ENCODE measurements at regions not wholly inside any gene's neighbourhood (a gene's known extent, or its start where the extent isn't known, plus 50 kb on each side); places are given as distances from the start of the nearest gene placed in this dataset.

GRCh38 chr4:162706051-162706450 lies 460.6 kb downstream of the NAF1 start:
- no peak for DNase-seq (ENCODE audit: insufficient read length, low spot score)
- FAIRE-seq = no peak

GRCh38 chr4:162705130-162705803 lies 461.4 kb downstream of the NAF1 start:
- no peak for TF ChIP-seq POLR2A (IDR thresholded peaks at IDR 0.05; ENCODE audit: low read depth, low read length)
- DNase-seq (ENCODE audit: insufficient read length, low spot score) (no peak), FAIRE-seq (no peak)

More at GRCh38 chr4:162706051-162706450, 460.6 kb downstream of the NAF1 start:
- no peak for TF ChIP-seq POLR2A (IDR thresholded peaks at IDR 0.05; ENCODE audit: low read depth, low read length)

DNA sequence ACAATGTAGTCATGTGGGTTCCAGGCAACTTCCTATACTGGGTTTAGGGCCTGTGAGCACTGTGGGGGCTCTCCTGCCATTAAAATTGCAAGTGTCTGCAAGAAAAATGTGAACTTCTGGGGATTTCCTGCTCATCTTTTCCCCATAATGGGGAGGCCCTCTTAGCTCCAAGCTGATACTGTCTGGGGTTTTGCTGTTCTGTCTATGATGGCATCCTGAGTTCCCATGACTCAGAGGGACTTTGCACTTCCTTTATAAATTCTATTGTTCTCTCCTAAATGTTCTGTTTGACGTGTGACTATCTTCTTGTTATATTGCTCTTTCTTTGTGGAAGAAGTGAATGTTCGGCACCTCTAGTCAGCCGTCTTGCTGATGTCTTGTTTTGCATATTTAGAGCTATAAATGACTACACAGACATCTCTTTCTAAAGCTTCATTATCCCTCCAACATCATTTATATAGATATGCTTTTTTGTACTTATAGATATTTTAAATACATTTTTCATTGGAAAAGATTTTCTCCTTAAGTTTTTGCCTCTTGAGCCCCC lies 465.8 kb downstream of the NAF1 start:
- FAIRE-seq = no peak
- no peak for DNase-seq (ENCODE audit: insufficient read length, low spot score)
- no peak for TF ChIP-seq POLR2A (IDR thresholded peaks at IDR 0.05; ENCODE audit: low read depth, low read length)

DNA sequence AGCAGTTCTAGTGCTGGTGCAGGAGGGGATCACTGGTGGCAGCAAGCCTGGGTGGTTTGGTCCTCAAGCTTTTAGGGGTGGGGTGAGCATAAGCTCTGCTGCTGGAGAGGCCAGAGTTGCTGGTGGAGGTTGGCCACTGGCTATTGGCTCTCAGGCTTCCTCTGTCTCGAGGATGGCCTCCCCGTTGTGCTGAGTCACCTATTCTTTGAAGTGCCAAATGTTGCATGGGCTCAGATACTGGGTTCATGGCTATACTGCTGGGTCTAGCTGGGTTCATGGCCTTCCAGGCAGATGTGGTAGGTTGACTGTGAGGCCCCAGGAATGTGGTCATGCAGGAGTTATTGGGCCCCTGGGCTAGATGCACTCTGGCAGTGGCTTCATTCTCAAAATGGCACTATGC lies 466.3 kb downstream of the NAF1 start:
- FAIRE-seq (no peak), DNase-seq (ENCODE audit: insufficient read length, low spot score) (no peak)
- TF ChIP-seq POLR2A (IDR thresholded peaks at IDR 0.05; ENCODE audit: low read depth, low read length) = no peak

DNA sequence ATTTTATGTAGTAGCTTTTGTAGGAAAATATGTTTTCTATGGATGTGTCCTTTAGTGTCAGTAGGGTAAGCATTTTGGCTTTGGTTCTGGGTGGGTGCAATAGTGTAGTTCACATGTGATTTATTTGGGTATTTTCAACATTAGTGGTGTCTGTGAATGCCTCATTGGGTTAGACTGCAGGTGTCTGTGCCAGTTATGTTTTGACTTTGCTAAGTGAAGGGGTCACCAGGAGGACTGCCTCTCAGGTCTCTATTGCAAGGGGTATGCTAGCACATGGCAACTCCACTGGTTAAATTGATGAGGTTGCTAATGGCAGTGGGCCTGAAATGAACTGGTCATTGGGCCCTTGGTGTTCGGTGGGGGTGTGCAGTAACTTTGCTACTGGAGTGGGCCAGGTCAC lies 467.1 kb downstream of the NAF1 start:
- TF ChIP-seq POLR2A (IDR thresholded peaks at IDR 0.05; ENCODE audit: low read depth, low read length) = no peak
- DNase-seq (ENCODE audit: insufficient read length, low spot score) (no peak), FAIRE-seq (no peak)

DNA sequence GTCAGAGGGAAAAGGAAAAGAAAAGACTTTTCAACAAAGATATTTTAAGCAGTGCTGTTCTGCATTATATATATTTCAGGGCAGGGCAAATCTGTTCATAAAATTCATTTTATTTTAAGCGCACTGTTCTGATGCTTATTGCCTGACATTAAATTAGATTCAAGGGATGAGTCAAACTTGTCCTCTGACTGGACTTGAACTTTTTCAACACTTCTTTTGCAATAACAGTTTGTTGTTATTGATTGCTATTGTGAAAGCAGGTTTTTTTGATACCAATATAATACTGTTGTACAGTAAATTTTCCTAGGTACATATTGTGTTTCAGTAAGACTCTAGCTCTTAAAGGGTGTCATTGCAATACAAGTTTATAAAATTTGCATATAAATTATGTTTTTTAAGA lies 481.3 kb downstream of the NAF1 start:
- no peak for FAIRE-seq
- no peak for DNase-seq (ENCODE audit: insufficient read length, low spot score)
- TF ChIP-seq POLR2A (IDR thresholded peaks at IDR 0.05; ENCODE audit: low read depth, low read length) = no peak

- no peak for FAIRE-seq
- DNase-seq (ENCODE audit: insufficient read length, low spot score) = no peak
- TF ChIP-seq POLR2A (IDR thresholded peaks at IDR 0.05; ENCODE audit: low read depth, low read length) = no peak
Observed at GRCh38 chr4:162684998-162685397, 481.7 kb downstream of the NAF1 start.

DNA sequence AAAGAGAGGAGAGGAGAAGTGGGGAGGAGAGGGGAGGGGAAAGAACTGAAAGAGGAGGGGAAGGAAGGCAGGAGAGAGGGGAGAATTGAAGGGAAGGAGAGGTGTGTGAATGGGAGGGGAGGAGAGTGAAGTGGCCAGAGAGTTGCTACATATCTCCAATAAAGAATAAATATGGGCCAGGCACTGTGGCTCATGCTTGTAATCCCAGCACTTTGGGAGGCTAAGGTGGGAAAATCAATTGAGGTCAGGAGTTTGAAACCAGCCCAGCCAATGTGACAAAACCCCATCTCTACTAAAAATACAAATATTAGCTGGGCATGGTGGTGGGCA lies 482.4 kb downstream of the NAF1 start:
- FAIRE-seq = no peak
- no peak for DNase-seq (ENCODE audit: insufficient read length, low spot score)
- no peak for TF ChIP-seq POLR2A (IDR thresholded peaks at IDR 0.05; ENCODE audit: low read depth, low read length)

DNA sequence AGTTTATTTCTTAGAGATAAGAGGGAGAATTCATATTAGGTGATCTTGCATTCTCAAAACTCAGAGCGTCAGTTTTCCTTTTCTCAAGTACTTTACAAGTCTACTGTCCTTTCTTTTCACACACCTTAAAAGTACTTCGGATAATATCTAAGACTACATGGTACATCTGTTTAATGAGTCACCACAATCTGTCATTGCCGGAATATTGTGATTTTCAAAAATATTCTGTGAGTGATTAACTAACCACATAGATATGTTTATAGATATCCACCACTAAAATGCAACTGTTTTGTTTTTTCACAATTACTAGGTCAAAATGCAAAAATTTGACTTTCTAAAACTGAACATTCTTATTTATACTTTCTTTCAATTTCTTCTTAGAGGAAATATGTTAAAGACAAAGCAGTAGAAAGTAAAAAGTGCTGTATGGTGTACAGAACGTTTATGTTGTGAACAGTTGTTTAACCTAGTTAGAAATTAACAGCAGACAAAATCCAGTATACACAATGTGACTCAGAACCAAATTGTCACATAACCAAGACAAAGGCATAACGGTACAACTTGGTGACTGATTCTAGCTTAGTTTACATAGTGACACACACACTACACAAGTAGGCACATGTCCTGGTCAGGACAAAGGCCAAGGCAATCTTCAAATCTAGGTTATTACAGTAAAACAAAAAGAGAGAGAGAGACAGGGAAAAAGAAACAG lies 482.9 kb downstream of the NAF1 start:
- FAIRE-seq (peak; percentile 58), DNase-seq (ENCODE audit: insufficient read length, low spot score) (no peak)

DNA sequence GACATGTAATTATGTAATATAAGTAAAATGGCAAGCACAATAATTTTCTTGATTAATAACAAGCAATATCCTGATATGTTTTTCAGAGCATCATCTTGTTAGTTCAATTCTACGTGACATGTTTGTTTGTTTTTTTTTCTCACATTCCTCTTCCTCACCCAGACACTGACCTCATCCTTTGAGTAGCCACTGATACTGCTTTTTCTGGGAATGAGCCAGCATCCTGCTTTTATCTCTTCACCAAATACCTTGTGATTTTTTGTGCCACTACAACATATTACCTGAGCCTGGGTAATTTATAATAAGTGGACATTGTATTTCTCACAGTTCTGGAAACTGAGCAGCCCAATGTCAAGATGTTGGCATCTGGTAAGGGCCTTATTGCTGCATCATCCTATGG lies 484.0 kb downstream of the NAF1 start:
- FAIRE-seq = no peak
- TF ChIP-seq POLR2A (IDR thresholded peaks at IDR 0.05; ENCODE audit: low read depth, low read length) = no peak
- no peak for DNase-seq (ENCODE audit: insufficient read length, low spot score)

More for the DNA sequence above, 482.9 kb downstream of the NAF1 start:
- no peak for TF ChIP-seq POLR2A (IDR thresholded peaks at IDR 0.05; ENCODE audit: low read depth, low read length)

GRCh38 chr4:162681212-162681611 lies 485.5 kb downstream of the NAF1 start:
- no peak for TF ChIP-seq POLR2A (IDR thresholded peaks at IDR 0.05; ENCODE audit: low read depth, low read length)
- FAIRE-seq (no peak), DNase-seq (ENCODE audit: insufficient read length, low spot score) (no peak)

- FAIRE-seq = no peak
Observed at GRCh38 chr4:162675661-162676060, 491.0 kb downstream of the NAF1 start.

DNA sequence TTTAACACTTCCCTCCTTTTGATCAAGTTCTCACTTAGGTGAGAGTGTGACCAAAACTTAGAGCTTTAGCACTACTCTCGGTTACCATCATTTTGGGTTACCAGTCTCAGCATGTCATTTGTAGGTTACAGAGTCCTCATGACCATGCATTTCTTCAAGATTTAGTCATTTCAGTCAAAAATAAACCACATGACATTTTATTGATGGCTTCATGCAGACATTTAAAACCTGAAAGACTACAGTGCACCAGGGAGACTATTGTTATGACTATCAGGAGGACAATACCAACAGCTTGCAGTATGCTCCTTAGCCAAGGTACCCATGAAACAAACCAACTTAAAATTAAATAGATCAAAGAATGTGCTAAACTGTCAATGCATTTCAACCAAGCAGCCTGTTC lies 498.1 kb upstream of the FSTL5 start:
- no peak for FAIRE-seq

More at GRCh38 chr4:162675661-162676060, 491.0 kb downstream of the NAF1 start:
- no peak for DNase-seq (ENCODE audit: insufficient read length, low spot score)
- TF ChIP-seq POLR2A (IDR thresholded peaks at IDR 0.05; ENCODE audit: low read depth, low read length) = no peak

GRCh38 chr4:162659716-162660115 lies 495.9 kb upstream of the FSTL5 start:
- TF ChIP-seq POLR2A (IDR thresholded peaks at IDR 0.05; ENCODE audit: low read depth, low read length) = no peak
- no peak for FAIRE-seq
- DNase-seq (ENCODE audit: insufficient read length, low spot score) = no peak

More for the DNA sequence above, 498.1 kb upstream of the FSTL5 start:
- no peak for DNase-seq (ENCODE audit: insufficient read length, low spot score)
- TF ChIP-seq POLR2A (IDR thresholded peaks at IDR 0.05; ENCODE audit: low read depth, low read length) = no peak

DNA sequence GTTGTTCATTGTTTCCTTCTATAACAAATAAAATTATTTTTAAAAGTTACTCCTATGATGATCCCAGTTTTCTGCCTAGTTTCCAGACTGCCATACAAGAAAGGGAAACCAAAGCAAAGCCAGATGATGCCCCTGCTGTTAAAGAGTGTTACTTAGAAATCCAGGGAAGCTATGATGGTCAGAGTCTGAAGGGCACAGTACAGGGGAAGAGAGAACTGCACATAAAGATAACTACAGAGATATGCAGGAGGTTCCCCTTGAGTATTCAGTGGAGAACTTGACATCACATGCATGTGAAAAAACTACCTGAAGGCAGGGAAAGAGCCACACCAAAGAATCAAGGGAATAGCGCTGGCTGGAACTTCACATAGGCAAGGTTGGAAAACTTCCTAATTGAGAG lies 494.2 kb upstream of the FSTL5 start:
- FAIRE-seq (no peak), DNase-seq (ENCODE audit: insufficient read length, low spot score) (no peak)
- no peak for TF ChIP-seq POLR2A (IDR thresholded peaks at IDR 0.05; ENCODE audit: low read depth, low read length)
